HCT116 (cell line): ENCODE measurements at regions not wholly inside any gene's neighbourhood (a gene's known extent, or its start where the extent isn't known, plus 50 kb on each side); places are given as distances from the start of the nearest gene placed in this dataset.

ENCODE experiments used
- ATAC-seq: fragments of 200-7000 bp; cut with Tn5 transposase; 2 replicates; pipeline ENCODE4 v1.9.1; 2020; ENCODE audit warnings: mild to moderate bottlenecking, moderate library complexity
- BruUV-seq: library from RNA; stranded (reverse); fragments of 400-500 nt; replicated peaks from 2 replicates; lab custom pipeline; 2021; lab: Mats Ljungman, UMichigan
- CTCF ChIA-PET: fragments of 300-600 bp; sonication (Branson Sonifier 250); formaldehyde crosslinking; loops from one replicate; lab custom pipeline; 2021; ENCODE audit warnings: antibody characterized with exemption; lab: Charles Lee
- POLR2A ChIA-PET: fragments of 300-600, 350-600 bp; sonication (Branson Sonifier 250); formaldehyde crosslinking; loops from one replicate; lab custom pipeline; 2021; ENCODE audit warnings: antibody characterized with exemption; lab: Charles Lee
- RAD21 ChIA-PET, 2 experiments: fragments of 300-600 bp; sonication (Branson Sonifier 250); formaldehyde crosslinking; loops; one replicate each; lab custom pipeline; 2023; ENCODE audit warnings: low total read pairs in 2 of 2; ENCODE audit not compliant: uncharacterized antibody in 2 of 2, unreplicated experiment in 2 of 2, low non-redundant PET in 1 of 2; lab: Charles Lee
- DNase-seq: peaks from one replicate; pipeline ENCODE4 v3.0.0-alpha.2; 2010; ENCODE audit warnings: low read depth, low spot score
- H2AFZ ChIP-seq: fragments of 200-600 bp; shearing (Covaris generic), sonication (generic); 2 replicates; pipeline ENCODE4 v1.6.1; 2017; ENCODE audit warnings: low read depth, mixed run types, mixed read lengths, antibody characterized with exemption, low read length; ENCODE audit not compliant: poor library complexity, severe bottlenecking
- H3K27ac ChIP-seq: 2 replicates; pipeline ENCODE4 v1.5.1; 2012; ENCODE audit warnings: low read depth, low read length
- H3K27me3 ChIP-seq: fragments of 200-600 bp; sonication (generic); 2 replicates; pipeline ENCODE4 v1.6.1; 2016; ENCODE audit warnings: mixed run types, low read length, mixed read lengths; ENCODE audit not compliant: insufficient read depth
- H3K36me3 ChIP-seq, 2 experiments: fragments of 200-500 bp in 1 of 2; fragments of 200-600 bp in 1 of 2; sonication (Bioruptor generic) in 1 of 2; sonication (generic) in 1 of 2; 2 replicates each; pipeline versions ENCODE4 v1.5.1 to v1.6.1; 2014 to 2016; ENCODE audit warnings: low read length in 2 of 2, inconsistent platforms in 1 of 2, mixed read lengths in 1 of 2, mixed run types in 1 of 2; ENCODE audit not compliant: insufficient read depth in 2 of 2, control insufficient read depth in 1 of 2
- H3K4me1 ChIP-seq, 2 experiments: fragments of 200-600 bp in 1 of 2; sonication (generic) in 1 of 2; 2 replicates each; pipeline versions ENCODE4 v1.5.1 to v1.6.1; 2012 to 2017; ENCODE audit warnings: low read length in 2 of 2, inconsistent platforms in 1 of 2, mild to moderate bottlenecking in 1 of 2, mixed read lengths in 1 of 2, mixed run types in 1 of 2, moderate library complexity in 1 of 2; ENCODE audit not compliant: insufficient read depth in 2 of 2, control insufficient read depth in 1 of 2
- H3K4me2 ChIP-seq: fragments of 200-600 bp; sonication (generic); 2 replicates; pipeline ENCODE4 v1.6.1; 2017; ENCODE audit warnings: mixed run types, low read length, mixed read lengths
- H3K4me3 ChIP-seq, 2 experiments: fragments of 200-600 bp in 1 of 2; sonication (generic) in 1 of 2; replicated peaks in 1 of 2; 2 replicates each; pipeline ENCODE4 v1.5.1; 2011 to 2016; ENCODE audit warnings: low read length in 2 of 2, control low read depth in 1 of 2, low read depth in 1 of 2, mild to moderate bottlenecking in 1 of 2, mixed read lengths in 1 of 2, mixed run types in 1 of 2
- H3K79me2 ChIP-seq: fragments of 200-600 bp; sonication (generic); 2 replicates; pipeline ENCODE4 v1.6.1; 2017; ENCODE audit warnings: mild to moderate bottlenecking, mixed run types, low read length, moderate library complexity, mixed read lengths; ENCODE audit not compliant: insufficient read depth
- H3K9ac ChIP-seq: fragments of 200-600 bp; sonication (generic); 2 replicates; pipeline ENCODE4 v1.6.1; 2016; ENCODE audit warnings: low read length, mixed read lengths
- H3K9me2 ChIP-seq: fragments of 200-600 bp; sonication (generic), shearing (Covaris generic); 2 replicates; pipeline ENCODE4 v1.6.1; 2017; ENCODE audit warnings: mixed run types, mild to moderate bottlenecking, moderate library complexity; ENCODE audit not compliant: insufficient read depth
- H3K9me3 ChIP-seq, 2 experiments: fragments of 200-500 bp in 1 of 2; fragments of 200-600 bp in 1 of 2; sonication (Bioruptor generic) in 1 of 2; sonication (generic) in 1 of 2; 2 replicates each; pipeline ENCODE4 v1.6.1; 2014 to 2017; ENCODE audit warnings: low read length in 2 of 2, mixed read lengths in 2 of 2, inconsistent platforms in 1 of 2, low read depth in 1 of 2, mild to moderate bottlenecking in 1 of 2, mixed run types in 1 of 2, moderate library complexity in 1 of 2; ENCODE audit not compliant: control insufficient read depth in 1 of 2, insufficient read depth in 1 of 2
- H4K20me1 ChIP-seq: fragments of 200-600 bp; sonication (generic), shearing (Covaris generic); 2 replicates; pipeline ENCODE4 v1.6.1; 2017; ENCODE audit warnings: mixed run types, mild to moderate bottlenecking, moderate library complexity; ENCODE audit not compliant: insufficient read depth
- ATF3 ChIP-seq: IDR thresholded peaks from 2 replicates; pipeline ENCODE4 v1.6.1; 2012
- CBX3 ChIP-seq: IDR thresholded peaks from 2 replicates; pipeline ENCODE4 v1.6.1; 2012; ENCODE audit warnings: low read depth
- CTCF ChIP-seq, 3 experiments: fragments of 200-600 bp in 1 of 3; sonication (generic) in 1 of 3; IDR thresholded peaks in 2 of 3; conservative IDR thresholded peaks in 1 of 3; 2 replicates each; pipeline ENCODE4 v1.5.1; 2012 to 2017; ENCODE audit warnings: low read depth in 2 of 3, low read length in 2 of 3, antibody characterized with exemption in 1 of 3, borderline replicate concordance in 1 of 3, control low read depth in 1 of 3, mild to moderate bottlenecking in 1 of 3, mixed read lengths in 1 of 3, mixed run types in 1 of 3, moderate library complexity in 1 of 3; ENCODE audit not compliant: insufficient read depth in 1 of 3
- EGR1 ChIP-seq: IDR thresholded peaks from 2 replicates; pipeline ENCODE4 v1.6.1; 2012; ENCODE audit warnings: low read depth
- EZH2 ChIP-seq: fragments of 200-600 bp; sonication (generic); IDR thresholded peaks from 2 replicates; pipeline ENCODE4 v1.6.1; 2017; ENCODE audit warnings: antibody characterized with exemption, mixed run types
- FOSL1 ChIP-seq: IDR thresholded peaks from 2 replicates; pipeline ENCODE4 v1.6.1; 2012; ENCODE audit warnings: low read depth
- JUND ChIP-seq: IDR thresholded peaks from 2 replicates; pipeline ENCODE4 v1.6.1; 2012
- POLR2A ChIP-seq: IDR thresholded peaks from 2 replicates; pipeline ENCODE4 v1.7.0; 2011; ENCODE audit warnings: borderline replicate concordance; ENCODE audit not compliant: insufficient read depth, insufficient read length; ENCODE audit errors: extremely low read depth
- POLR2AphosphoS5 ChIP-seq: IDR thresholded peaks from 2 replicates; pipeline ENCODE4 v1.6.1; 2011; ENCODE audit warnings: mild to moderate bottlenecking, low read depth, low read length, moderate library complexity
- SIN3A ChIP-seq: IDR thresholded peaks from 2 replicates; pipeline ENCODE4 v1.6.1; 2012; ENCODE audit warnings: low read depth
- SRF ChIP-seq: IDR thresholded peaks from 2 replicates; pipeline ENCODE4 v1.6.1; 2012; ENCODE audit warnings: low read depth
- ZFX ChIP-seq: fragments of 450-650 bp; IDR thresholded peaks from 2 replicates; pipeline ENCODE4 v1.6.1; 2017
- intact Hi-C: fragments of 100-400 bp; cut with micrococcal nuclease; formaldehyde crosslinking; loops from 2 replicates; pipeline ENCODE4 v1.10.0; 2022

- no peaks in the 10 kb centered on the region for H4K20me1 ChIP-seq
- no peaks in the 10 kb centered on the region for H3K9me2 ChIP-seq
- CTCF ChIA-PET = no interaction called here
- no TSS peak for BruUV-seq
- no peak overlapping the region for H3K4me2 ChIP-seq
- no peaks in the 10 kb centered on the region for H3K9me3 ChIP-seq
- 0 out of 2 replicates have a peak, but pooled peaks cover 3% of the 10 kb centered on the region for H3K27me3 ChIP-seq
- intact Hi-C loops = no loop called here
- no peak overlapping the region for H3K4me3 ChIP-seq
- TF ChIP-seq ZFX (no peak), JUND (no peak), EZH2 (no peak), EGR1 (no peak), SIN3A (no peak), FOSL1 (no peak), SRF (no peak), CTCF (IDR thresholded peaks at IDR 0.05 in 2 of 3, conservative IDR thresholded peaks at IDR 0.05 in 1 of 3; ENCODE audit: borderline replicate concordance in 1 of 3, insufficient read depth in 1 of 3, low read depth in 2 of 3, low read length in 2 of 3) (no peak), POLR2A (no peak), POLR2AphosphoS5 (no peak), ATF3 (no peak), CBX3 (no peak)
- no peak overlapping the region for H2AFZ ChIP-seq
- POLR2A ChIA-PET = no interaction called here
- DNase-seq (no peak), ATAC-seq (no peak)
- no peaks in the 10 kb centered on the region for H3K36me3 ChIP-seq
- H3K79me2 ChIP-seq = no peaks in the 10 kb centered on the region
- no peak overlapping the region for H3K9ac ChIP-seq
- H3K27ac ChIP-seq = no peak overlapping the region
- RAD21 ChIA-PET = no interaction called here
- H3K4me1 ChIP-seq = peaks cover 5 to 7% of the 10 kb centered on the region in 2 experiments
Observed at GRCh38 chr2:19078709-19079108, 279.7 kb downstream of the OSR1 start.
